D721Med (cell line): ENCODE measurements at regions not wholly inside any gene's neighbourhood (a gene's known extent, or its start where the extent isn't known, plus 50 kb on each side); places are given as distances from the start of the nearest gene placed in this dataset.

ENCODE experiments used
- DNase-seq: peaks from one replicate; pipeline ENCODE4 v3.0.0; 2011; ENCODE audit warnings: low spot score; ENCODE audit not compliant: insufficient read length
- FAIRE-seq: peaks from 2 replicates; lab custom pipeline; 2011; peaks lifted over from hg19 to GRCh38; lab: Jason Lieb, UNC
- CTCF ChIP-seq: IDR thresholded peaks from 2 replicates; pipeline ENCODE4 v1.5.1; 2012; ENCODE audit warnings: mild to moderate bottlenecking, control low read depth; ENCODE audit not compliant: insufficient read depth; ENCODE audit errors: missing control alignments

- DNase-seq: no peak
- TF ChIP-seq CTCF: no peak
- no peak for FAIRE-seq
These were observed 577.2 kb downstream of the PPARGC1A start for GRCh38 chr4:23312686-23313085.

- TF ChIP-seq CTCF: no peak
- DNase-seq (no peak), FAIRE-seq (no peak)
These were observed 577.9 kb downstream of the PPARGC1A start for GRCh38 chr4:23311983-23312382.

GRCh38 chr4:23305026-23305425 lies 584.8 kb downstream of the PPARGC1A start:
- DNase-seq (no peak), FAIRE-seq (no peak)
- no peak for TF ChIP-seq CTCF

GRCh38 chr4:23298371-23298770 lies 591.5 kb downstream of the PPARGC1A start:
- no peak for FAIRE-seq
- no peak for TF ChIP-seq CTCF
- no peak for DNase-seq

GRCh38 chr4:23297327-23297726 lies 592.5 kb downstream of the PPARGC1A start:
- TF ChIP-seq CTCF: no peak
- DNase-seq: no peak
- FAIRE-seq: no peak

GRCh38 chr4:23291139-23291538 lies 598.4 kb downstream of the GBA3 start:
- FAIRE-seq (no peak), DNase-seq (no peak)
- no peak for TF ChIP-seq CTCF

GRCh38 chr4:23290656-23291055 lies 597.9 kb downstream of the GBA3 start:
- TF ChIP-seq CTCF: no peak
- FAIRE-seq (no peak), DNase-seq (no peak)
